ENCODE measurements at regions not wholly inside any gene's neighbourhood (a gene's known extent, or its start where the extent isn't known, plus 50 kb on each side); places are given as distances from the start of the nearest gene placed in this dataset.

- TF ChIP-seq CTCF (conservative IDR thresholded peaks at IDR 0.05) (no peak), ZFX (IDR thresholded peaks at IDR 0.05) (no peak)
These were observed 67.5 kb upstream of the NKX1-1 start for GRCh38 chr4:1473718-1474117.

Data from C4-2B (cell line).